SK-N-SH (cell line): ENCODE measurements at regions not wholly inside any gene's neighbourhood (a gene's known extent, or its start where the extent isn't known, plus 50 kb on each side); places are given as distances from the start of the nearest gene placed in this dataset.

Experiments used
- CTCF ChIP-seq: fragments of 200-600 bp; sonication (generic); IDR thresholded peaks from 2 replicates; pipeline ENCODE4 v1.6.1; 2017; ENCODE audit warnings: antibody characterized with exemption, mild to moderate bottlenecking, moderate library complexity
- EZH2phosphoT487 ChIP-seq: fragments of 200-600 bp; sonication (generic); IDR thresholded peaks from 2 replicates; pipeline ENCODE4 v1.6.1; 2017; ENCODE audit warnings: low read depth, mixed run types, mild to moderate bottlenecking, antibody characterized with exemption, moderate library complexity, borderline replicate concordance
- FOXJ3 ChIP-seq: sonication (generic); formaldehyde crosslinking; IDR thresholded peaks from 2 replicates; pipeline ENCODE4 v1.5.1; 2020; ENCODE audit warnings: mild to moderate bottlenecking, missing genetic modification reagents
- JUND ChIP-seq: IDR thresholded peaks from 2 replicates; pipeline ENCODE4 v1.4.0; 2012
- PBX3 ChIP-seq: IDR thresholded peaks from 2 replicates; pipeline ENCODE4; 2012
- POLR2AphosphoS5 ChIP-seq: IDR thresholded peaks from 2 replicates; pipeline ENCODE4 v1.6.1; 2012; ENCODE audit warnings: low read depth, low read length
- TAF1 ChIP-seq: IDR thresholded peaks from 2 replicates; pipeline ENCODE4 v1.6.1; 2012; ENCODE audit warnings: low read depth, mild to moderate bottlenecking, low read length, moderate library complexity, borderline replicate concordance
- TF ChIP-seq, protein P1 (sequence below): IDR thresholded peaks from 2 replicates; pipeline ENCODE4 v1.6.1; 2012; ENCODE audit warnings: mild to moderate bottlenecking, low read depth, low read length, moderate library complexity
- TF ChIP-seq, protein P2 (sequence below): IDR thresholded peaks from 2 replicates; pipeline ENCODE4 v1.4.0; 2012; ENCODE audit warnings: low read depth

- TF ChIP-seq CTCF (no peak), FOXJ3 (CRISPR knock-in tag) (no peak), EZH2phosphoT487 (no peak), PBX3 (no peak), POLR2AphosphoS5 (no peak), JUND (no peak), TAF1 (no peak)
- TF ChIP-seq, protein P1, sequence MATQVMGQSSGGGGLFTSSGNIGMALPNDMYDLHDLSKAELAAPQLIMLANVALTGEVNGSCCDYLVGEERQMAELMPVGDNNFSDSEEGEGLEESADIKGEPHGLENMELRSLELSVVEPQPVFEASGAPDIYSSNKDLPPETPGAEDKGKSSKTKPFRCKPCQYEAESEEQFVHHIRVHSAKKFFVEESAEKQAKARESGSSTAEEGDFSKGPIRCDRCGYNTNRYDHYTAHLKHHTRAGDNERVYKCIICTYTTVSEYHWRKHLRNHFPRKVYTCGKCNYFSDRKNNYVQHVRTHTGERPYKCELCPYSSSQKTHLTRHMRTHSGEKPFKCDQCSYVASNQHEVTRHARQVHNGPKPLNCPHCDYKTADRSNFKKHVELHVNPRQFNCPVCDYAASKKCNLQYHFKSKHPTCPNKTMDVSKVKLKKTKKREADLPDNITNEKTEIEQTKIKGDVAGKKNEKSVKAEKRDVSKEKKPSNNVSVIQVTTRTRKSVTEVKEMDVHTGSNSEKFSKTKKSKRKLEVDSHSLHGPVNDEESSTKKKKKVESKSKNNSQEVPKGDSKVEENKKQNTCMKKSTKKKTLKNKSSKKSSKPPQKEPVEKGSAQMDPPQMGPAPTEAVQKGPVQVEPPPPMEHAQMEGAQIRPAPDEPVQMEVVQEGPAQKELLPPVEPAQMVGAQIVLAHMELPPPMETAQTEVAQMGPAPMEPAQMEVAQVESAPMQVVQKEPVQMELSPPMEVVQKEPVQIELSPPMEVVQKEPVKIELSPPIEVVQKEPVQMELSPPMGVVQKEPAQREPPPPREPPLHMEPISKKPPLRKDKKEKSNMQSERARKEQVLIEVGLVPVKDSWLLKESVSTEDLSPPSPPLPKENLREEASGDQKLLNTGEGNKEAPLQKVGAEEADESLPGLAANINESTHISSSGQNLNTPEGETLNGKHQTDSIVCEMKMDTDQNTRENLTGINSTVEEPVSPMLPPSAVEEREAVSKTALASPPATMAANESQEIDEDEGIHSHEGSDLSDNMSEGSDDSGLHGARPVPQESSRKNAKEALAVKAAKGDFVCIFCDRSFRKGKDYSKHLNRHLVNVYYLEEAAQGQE = no peak
- TF ChIP-seq, protein P2, sequence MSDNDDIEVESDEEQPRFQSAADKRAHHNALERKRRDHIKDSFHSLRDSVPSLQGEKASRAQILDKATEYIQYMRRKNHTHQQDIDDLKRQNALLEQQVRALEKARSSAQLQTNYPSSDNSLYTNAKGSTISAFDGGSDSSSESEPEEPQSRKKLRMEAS = no peak
Observed at GRCh38 chr4:102174719-102175189, 170.5 kb downstream of the SLC39A8 start.
